Naive B cell (primary cell): ENCODE measurements at regions not wholly inside any gene's neighbourhood (a gene's known extent, or its start where the extent isn't known, plus 50 kb on each side); places are given as distances from the start of the nearest gene placed in this dataset.

Experiments
- ATAC-seq, 2 donors: fragments of 150-1000 bp; cut with Tn5 transposase; 2 replicates each; pipeline ENCODE4 v1.10.0; 2021; ENCODE audit warnings: low read depth in 2 of 2, mild to moderate bottlenecking in 2 of 2, moderate library complexity in 2 of 2
- DNase-seq: peaks from one replicate; pipeline ENCODE4 v3.0.0; 2022
- H3K27ac Mint-ChIP-seq, 6 donors: one replicate each; pipeline ENCODE4 v1.8.0; 2020 to 2022; ENCODE audit warnings: mild to moderate bottlenecking in 6 of 6, mixed read lengths in 6 of 6, moderate library complexity in 5 of 6, inconsistent platforms in 2 of 6
- H3K27me3 Mint-ChIP-seq, 3 donors: one replicate each; pipeline ENCODE4 v1.8.0; 2021 to 2022; ENCODE audit warnings: mixed read lengths in 3 of 3, mild to moderate bottlenecking in 1 of 3
- H3K36me3 Mint-ChIP-seq, 2 donors: one replicate each; pipeline ENCODE4 v1.8.0; 2020 to 2022; ENCODE audit warnings: mixed read lengths in 2 of 2, inconsistent platforms in 1 of 2, mild to moderate bottlenecking in 1 of 2
- H3K4me1 Mint-ChIP-seq, 3 donors: one replicate each; pipeline ENCODE4 v1.8.0; 2020 to 2022; ENCODE audit warnings: mixed read lengths in 3 of 3, inconsistent platforms in 1 of 3, mild to moderate bottlenecking in 1 of 3, moderate library complexity in 1 of 3
- H3K4me3 Mint-ChIP-seq, 8 donors: one replicate each; pipeline ENCODE4 v1.8.0; 2020 to 2022; ENCODE audit warnings: mild to moderate bottlenecking in 8 of 8, mixed read lengths in 8 of 8, moderate library complexity in 8 of 8, inconsistent platforms in 2 of 8
- H3K9me3 Mint-ChIP-seq, 7 donors: one replicate each; pipeline ENCODE4 v1.8.0; 2020 to 2022; ENCODE audit warnings: mixed read lengths in 7 of 7, mild to moderate bottlenecking in 5 of 7, inconsistent platforms in 2 of 7, moderate library complexity in 1 of 7

DNA sequence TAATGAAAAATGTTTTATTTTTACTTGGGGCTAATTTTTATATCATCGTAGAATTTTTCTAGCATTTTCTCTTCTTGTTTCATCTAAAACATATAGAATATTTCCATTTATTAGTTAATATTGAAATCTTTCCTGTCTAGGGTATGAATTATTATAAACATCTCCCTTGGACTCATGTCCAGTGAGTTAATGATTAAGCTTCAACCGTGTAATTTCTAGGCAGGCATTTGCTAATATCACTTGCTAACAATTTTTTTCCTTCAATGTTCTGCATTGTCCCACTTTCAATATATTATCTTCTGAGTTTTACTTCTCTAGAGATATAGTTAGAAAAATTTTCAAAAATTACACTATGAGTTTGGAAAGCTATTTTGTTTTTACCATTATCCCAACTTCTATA is 1371.6 kb upstream of the EPHA6 start:
- Mint-ChIP-seq H3K27ac (no peak overlapping the region), H3K4me3 (no peak overlapping the region), H3K36me3 (no peaks in the 10 kb centered on the region), H3K9me3 (no peaks in the 10 kb centered on the region), H3K27me3 (no peaks in the 10 kb centered on the region), H3K4me1 (no peaks in the 10 kb centered on the region)
- DNase-seq = no peak
- ATAC-seq = no peak

DNA sequence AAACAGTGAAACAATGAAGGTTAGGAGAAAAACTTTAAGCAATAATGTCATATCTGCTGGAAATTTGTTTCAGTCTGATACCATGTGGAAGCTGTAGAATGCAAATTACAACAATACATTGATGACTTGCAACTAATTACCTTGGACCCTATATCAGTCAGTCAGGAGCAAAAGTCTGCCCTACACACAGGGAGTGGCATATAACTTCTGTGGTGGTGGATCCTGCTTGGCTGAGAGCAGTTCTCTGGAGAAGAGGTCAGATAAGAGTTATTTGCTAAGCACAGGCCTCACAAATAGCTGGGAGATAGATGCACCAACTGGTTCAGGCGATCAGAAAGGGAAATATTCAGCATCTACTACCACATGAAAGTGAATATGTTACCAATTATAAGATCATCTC is 1364.6 kb upstream of the EPHA6 start:
- no peaks in the 10 kb centered on the region for H3K27me3 Mint-ChIP-seq
- no peak for DNase-seq

DNA sequence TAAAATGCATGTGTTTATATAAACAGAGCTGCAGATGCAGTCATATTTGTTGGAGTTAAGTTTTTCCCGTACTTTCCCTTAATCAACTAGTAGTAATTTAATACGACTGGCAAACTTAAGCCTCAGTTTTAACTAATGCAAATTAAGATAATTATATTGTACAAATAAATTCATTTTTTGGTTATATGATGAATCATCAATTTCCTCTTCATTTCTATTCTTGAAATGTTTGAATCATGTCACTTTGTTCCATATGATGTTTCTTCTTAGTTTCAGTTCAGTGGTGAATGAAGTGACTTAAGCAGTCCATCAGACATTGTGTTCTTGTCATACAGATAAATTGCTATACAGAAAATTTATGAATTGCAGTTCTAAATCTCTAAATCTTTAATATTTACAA is 1361.2 kb upstream of the EPHA6 start:
- no peaks in the 10 kb centered on the region for H3K27me3 Mint-ChIP-seq
- no peak overlapping the region for H3K4me3 Mint-ChIP-seq
- no peaks in the 10 kb centered on the region for H3K36me3 Mint-ChIP-seq
- no peak overlapping the region for H3K27ac Mint-ChIP-seq
- DNase-seq (no peak), ATAC-seq (no peak)
- H3K4me1 Mint-ChIP-seq = no peaks in the 10 kb centered on the region
- peaks cover 0 to 5% (median 0%) of the 10 kb centered on the region in 7 donors for H3K9me3 Mint-ChIP-seq

More for the DNA sequence above, 1364.6 kb upstream of the EPHA6 start:
- no peak overlapping the region for H3K27ac Mint-ChIP-seq
- no peaks in the 10 kb centered on the region for H3K36me3 Mint-ChIP-seq
- no peak overlapping the region for H3K4me3 Mint-ChIP-seq
- H3K4me1 Mint-ChIP-seq = no peaks in the 10 kb centered on the region
- ATAC-seq = no peak
- H3K9me3 Mint-ChIP-seq = peaks cover 0 to 3% (median 0%) of the 10 kb centered on the region in 7 donors

DNA sequence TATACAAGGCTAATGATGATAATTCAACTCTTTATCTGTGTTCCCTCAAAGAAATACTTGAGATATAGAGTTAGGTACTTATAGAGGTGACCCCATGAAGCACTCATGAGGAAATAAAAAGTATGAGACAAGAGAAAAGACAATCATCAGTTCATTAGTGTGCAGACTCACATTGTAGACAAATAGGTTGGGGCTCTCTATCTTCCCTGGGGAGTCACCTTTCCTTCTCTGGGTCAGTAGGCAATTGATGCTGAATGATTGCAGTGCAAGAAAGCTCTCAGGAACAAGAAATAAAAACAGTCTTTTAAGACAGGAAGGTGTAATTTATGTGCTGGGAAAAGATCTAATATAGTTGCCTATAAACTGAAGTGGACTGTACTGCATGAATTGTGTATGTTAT is 1357.6 kb upstream of the EPHA6 start:
- Mint-ChIP-seq H3K36me3 (no peaks in the 10 kb centered on the region), H3K27ac (no peak overlapping the region), H3K27me3 (no peaks in the 10 kb centered on the region), H3K4me1 (no peaks in the 10 kb centered on the region), H3K4me3 (no peak overlapping the region), H3K9me3 (peaks cover 0 to 7% (median 2%) of the 10 kb centered on the region in 7 donors)
- ATAC-seq (no peak), DNase-seq (no peak)

DNA sequence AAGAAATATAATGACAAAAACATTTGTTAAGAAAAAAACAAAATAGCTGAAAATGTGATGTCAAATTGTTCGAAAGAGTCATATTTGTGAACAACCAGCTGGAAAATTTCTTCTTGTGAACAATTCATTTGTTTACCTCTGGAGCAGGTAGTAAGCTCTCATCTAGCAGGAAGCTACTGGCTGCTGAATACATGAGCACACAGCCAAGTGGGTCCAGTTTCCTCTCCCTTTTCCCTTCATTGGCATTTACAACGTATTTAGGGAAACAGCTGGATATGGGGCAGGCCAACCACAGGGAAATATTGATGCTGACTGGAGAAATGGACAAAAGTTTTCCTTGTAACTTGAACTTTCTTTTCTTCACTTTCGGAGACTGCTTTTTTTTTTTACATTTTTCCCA is 1354.7 kb upstream of the EPHA6 start:
- Mint-ChIP-seq H3K27me3 (no peaks in the 10 kb centered on the region), H3K4me1 (no peaks in the 10 kb centered on the region), H3K9me3 (peaks cover 0 to 11% (median 7%) of the 10 kb centered on the region in 7 donors), H3K4me3 (no peak overlapping the region), H3K27ac (no peak overlapping the region), H3K36me3 (no peaks in the 10 kb centered on the region)
- no peak for DNase-seq
- no peak for ATAC-seq

DNA sequence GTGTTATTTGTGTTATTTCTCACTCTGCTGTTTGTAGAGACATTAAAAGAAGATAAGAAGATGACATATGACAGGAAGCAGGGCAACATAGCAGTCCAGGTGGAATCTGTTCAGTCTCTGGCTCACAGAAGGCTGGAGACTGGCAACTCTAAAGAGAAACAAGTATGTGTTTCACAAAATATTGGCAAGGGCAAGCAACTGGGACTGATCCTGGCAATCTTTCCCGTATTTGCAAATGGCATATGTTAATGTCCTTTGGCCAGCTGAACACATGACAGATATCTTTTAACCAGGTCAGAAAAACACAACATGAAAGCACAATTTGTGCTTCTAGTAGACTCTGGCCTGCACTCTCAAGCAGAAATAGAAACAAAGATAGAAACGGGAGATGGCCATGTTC is 1354.1 kb upstream of the EPHA6 start:
- peaks cover 0 to 11% (median 7%) of the 10 kb centered on the region in 7 donors for H3K9me3 Mint-ChIP-seq
- DNase-seq (no peak), ATAC-seq (no peak)
- no peaks in the 10 kb centered on the region for H3K4me1 Mint-ChIP-seq
- H3K27ac Mint-ChIP-seq = no peak overlapping the region
- H3K36me3 Mint-ChIP-seq = no peaks in the 10 kb centered on the region
- no peaks in the 10 kb centered on the region for H3K27me3 Mint-ChIP-seq
- no peak overlapping the region for H3K4me3 Mint-ChIP-seq

DNA sequence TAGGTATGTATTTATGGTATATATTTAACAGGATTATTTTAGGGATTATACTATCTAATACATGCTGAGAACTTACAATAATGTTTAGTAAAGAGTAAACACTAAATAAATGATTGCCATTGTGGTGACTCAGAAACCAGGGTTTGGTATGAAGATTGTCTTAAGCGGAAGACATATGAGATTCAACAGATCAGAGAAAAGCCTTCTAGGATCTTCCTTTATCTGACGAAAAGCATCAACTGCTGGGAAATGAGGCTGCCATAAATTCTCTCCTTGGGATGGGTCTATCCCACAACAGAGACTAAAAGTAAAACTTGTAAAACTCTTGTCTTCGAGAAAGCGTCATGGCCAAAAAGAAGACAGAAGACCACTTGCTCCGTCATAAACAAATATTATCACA is 1352.2 kb upstream of the EPHA6 start:
- Mint-ChIP-seq H3K27ac (no peak overlapping the region), H3K27me3 (no peaks in the 10 kb centered on the region), H3K4me1 (no peaks in the 10 kb centered on the region), H3K36me3 (no peaks in the 10 kb centered on the region), H3K4me3 (no peak overlapping the region), H3K9me3 (peaks cover 0 to 11% (median 7%) of the 10 kb centered on the region in 7 donors)
- no peak for DNase-seq
- ATAC-seq = no peak

DNA sequence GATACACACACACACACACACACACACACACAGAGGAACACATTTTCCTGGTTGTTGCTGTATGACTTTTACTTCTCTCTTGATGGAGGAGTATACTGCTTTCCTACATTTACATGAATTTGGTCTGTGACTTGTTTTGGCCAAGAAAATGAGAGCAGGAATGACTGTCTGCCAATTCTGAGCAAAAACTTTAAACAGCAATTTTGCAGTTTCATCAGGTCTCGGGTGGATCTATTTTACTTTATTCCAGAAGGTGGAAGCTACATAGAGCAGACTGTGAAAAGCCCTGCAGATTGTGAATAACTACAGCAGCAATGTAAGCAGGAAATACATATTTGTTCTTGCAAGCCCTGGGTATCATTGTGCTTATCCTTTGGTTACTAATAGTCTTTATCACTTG is 1350.0 kb upstream of the EPHA6 start:
- Mint-ChIP-seq H3K36me3 (no peaks in the 10 kb centered on the region), H3K27ac (no peak overlapping the region), H3K4me1 (no peaks in the 10 kb centered on the region), H3K27me3 (no peaks in the 10 kb centered on the region), H3K9me3 (peaks cover 3 to 21% (median 7%) of the 10 kb centered on the region in 7 donors), H3K4me3 (no peak overlapping the region)
- ATAC-seq (no peak), DNase-seq (no peak)

DNA sequence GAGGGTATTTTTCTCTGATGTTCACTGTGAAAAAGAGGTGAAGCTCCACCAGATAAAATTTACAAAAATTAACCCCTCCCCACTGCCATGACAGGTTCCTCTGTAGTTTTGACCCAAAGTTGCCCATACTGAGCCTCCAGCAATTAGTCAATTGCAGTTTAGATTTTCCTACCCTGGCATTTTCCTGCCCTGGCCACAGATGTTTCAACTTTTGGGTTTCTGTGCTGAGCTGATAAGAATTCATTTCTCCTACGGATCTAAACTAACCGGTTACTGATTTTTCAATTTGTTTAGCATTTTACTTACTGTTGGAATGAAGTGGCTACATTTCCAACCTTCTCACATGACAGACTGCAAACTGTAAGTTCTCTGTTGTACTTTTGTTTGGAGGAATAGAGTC is 1346.1 kb upstream of the EPHA6 start:
- DNase-seq (no peak), ATAC-seq (no peak)
- peaks cover under 1 to 17% (median 3%) of the 10 kb centered on the region in 7 donors for H3K9me3 Mint-ChIP-seq
- no peak overlapping the region for H3K4me3 Mint-ChIP-seq
- no peaks in the 10 kb centered on the region for H3K27me3 Mint-ChIP-seq
- no peak overlapping the region for H3K27ac Mint-ChIP-seq
- H3K4me1 Mint-ChIP-seq = no peaks in the 10 kb centered on the region
- H3K36me3 Mint-ChIP-seq = no peaks in the 10 kb centered on the region

DNA sequence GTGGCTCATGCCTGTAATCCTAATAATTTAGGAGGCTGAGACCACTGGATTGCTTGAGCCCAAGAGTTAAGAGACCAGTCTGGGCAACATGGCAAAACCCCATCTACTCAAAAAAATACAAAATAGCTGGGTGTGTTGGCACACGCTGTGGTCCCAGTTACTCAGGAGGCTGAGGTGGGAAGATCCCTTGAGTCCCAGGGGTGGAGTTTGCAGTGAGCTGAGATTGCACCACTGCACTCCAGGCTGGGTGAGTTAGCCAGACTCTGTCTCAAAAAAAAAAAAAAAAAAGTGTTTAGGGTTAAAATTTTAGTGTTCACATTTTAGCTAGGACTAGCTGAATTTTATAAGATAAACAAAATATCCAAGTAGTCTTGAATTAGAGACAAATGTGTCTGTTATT is 1340.1 kb upstream of the EPHA6 start:
- no peaks in the 10 kb centered on the region for H3K36me3 Mint-ChIP-seq
- no peaks in the 10 kb centered on the region for H3K4me1 Mint-ChIP-seq
- peaks cover 0 to 5% (median 0%) of the 10 kb centered on the region in 7 donors for H3K9me3 Mint-ChIP-seq
- no peak overlapping the region for H3K4me3 Mint-ChIP-seq
- H3K27ac Mint-ChIP-seq = no peak overlapping the region
- H3K27me3 Mint-ChIP-seq = no peaks in the 10 kb centered on the region
- no peak for ATAC-seq
- DNase-seq = no peak

DNA sequence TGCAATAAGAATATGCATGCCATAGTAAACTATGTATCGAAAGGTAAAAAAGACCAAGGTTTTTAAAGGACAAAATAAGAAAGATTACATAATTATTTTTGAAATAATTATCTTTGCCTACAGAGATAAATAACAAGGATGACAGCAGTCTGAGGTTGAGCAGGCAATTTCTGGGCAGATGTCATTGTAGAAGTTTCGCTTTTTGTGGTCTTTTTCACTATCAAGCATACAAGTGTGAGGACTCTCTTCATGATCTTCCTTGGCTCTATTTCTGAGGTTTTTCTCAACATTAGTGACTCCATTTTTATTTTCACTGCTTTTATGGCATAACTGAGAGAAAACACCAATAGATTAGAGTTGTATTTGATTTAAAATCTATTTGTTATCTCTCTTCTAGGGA is 1337.9 kb upstream of the EPHA6 start:
- no peak for ATAC-seq
- H3K9me3 Mint-ChIP-seq = peaks cover 0 to 3% (median 0%) of the 10 kb centered on the region in 7 donors
- no peaks in the 10 kb centered on the region for H3K27me3 Mint-ChIP-seq
- H3K36me3 Mint-ChIP-seq = no peaks in the 10 kb centered on the region
- no peak overlapping the region for H3K27ac Mint-ChIP-seq
- no peak for DNase-seq
- no peak overlapping the region for H3K4me3 Mint-ChIP-seq
- H3K4me1 Mint-ChIP-seq = no peaks in the 10 kb centered on the region

DNA sequence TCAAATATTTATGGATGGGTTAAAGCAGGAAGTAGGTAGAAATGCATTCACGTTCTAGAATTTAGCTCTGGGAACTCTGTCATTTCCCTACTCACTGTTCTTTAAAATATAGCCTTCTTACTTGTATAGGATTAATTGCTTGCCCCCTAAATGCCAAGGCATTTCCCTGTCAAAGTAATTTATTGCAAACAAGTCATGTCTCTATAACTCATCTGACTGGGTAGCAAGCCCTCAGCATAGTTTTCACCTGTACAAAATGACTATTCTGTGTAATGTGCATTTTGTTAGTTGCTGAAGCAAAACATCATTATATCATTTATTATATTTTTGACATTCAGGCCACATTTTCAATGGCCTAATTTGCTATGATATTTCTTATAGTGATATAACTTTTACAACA is 1308.2 kb upstream of the EPHA6 start:
- no peak for DNase-seq
- H3K9me3 Mint-ChIP-seq = peaks cover 0 to 4% (median 0%) of the 10 kb centered on the region in 7 donors

DNA sequence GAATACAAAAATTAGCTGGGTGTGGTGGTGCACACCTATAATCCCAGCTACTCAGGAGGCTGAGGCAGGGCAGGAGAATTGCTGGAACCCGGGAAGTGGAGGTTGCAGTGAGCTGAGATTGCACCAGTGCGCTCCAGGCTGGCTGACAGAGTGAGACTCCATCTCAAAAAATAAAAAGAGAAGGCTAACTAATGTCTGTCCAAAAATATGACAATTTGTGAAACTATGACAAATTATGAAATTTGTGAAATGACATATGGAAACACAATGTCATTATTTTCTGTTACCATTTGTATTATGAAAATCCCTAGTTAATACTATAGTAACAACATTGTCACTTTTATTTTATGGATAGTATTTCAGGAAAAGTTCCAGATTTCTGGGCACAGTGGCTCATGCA is 1306.3 kb upstream of the EPHA6 start:
- Mint-ChIP-seq H3K4me1 (no peaks in the 10 kb centered on the region), H3K27me3 (no peaks in the 10 kb centered on the region), H3K4me3 (no peak overlapping the region), H3K36me3 (no peaks in the 10 kb centered on the region), H3K27ac (no peak overlapping the region), H3K9me3 (peaks cover 0 to 4% (median 0%) of the 10 kb centered on the region in 7 donors)
- ATAC-seq = no peak
- no peak for DNase-seq

More for the DNA sequence above, 1308.2 kb upstream of the EPHA6 start:
- Mint-ChIP-seq H3K36me3 (no peaks in the 10 kb centered on the region), H3K27me3 (no peaks in the 10 kb centered on the region), H3K27ac (no peak overlapping the region), H3K4me3 (no peak overlapping the region), H3K4me1 (no peaks in the 10 kb centered on the region)
- ATAC-seq = no peak

DNA sequence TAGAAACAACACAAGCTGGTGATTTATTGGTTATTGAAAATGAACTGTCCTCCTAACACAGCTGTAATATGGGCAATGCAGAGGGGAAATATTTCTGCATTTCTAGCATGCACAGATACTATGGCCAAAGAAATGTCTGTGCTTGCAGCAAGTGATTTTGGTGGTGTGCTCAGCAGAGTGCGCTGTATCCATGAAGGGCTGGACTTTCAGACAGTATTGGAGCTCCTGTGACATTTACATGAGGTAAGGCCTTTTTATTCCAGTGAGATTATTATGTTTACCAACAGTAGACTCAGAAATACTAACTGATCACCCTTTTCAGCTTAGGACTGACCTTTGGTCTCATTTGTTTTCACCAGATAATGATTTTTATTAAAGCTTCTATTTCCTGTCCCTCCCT is 1302.6 kb upstream of the EPHA6 start:
- no peak overlapping the region for H3K4me3 Mint-ChIP-seq
- DNase-seq (no peak), ATAC-seq (no peak)
- H3K9me3 Mint-ChIP-seq = peaks cover 0 to 2% (median 1%) of the 10 kb centered on the region in 7 donors
- no peaks in the 10 kb centered on the region for H3K36me3 Mint-ChIP-seq
- no peaks in the 10 kb centered on the region for H3K27me3 Mint-ChIP-seq
- H3K4me1 Mint-ChIP-seq = no peaks in the 10 kb centered on the region
- H3K27ac Mint-ChIP-seq = no peak overlapping the region

DNA sequence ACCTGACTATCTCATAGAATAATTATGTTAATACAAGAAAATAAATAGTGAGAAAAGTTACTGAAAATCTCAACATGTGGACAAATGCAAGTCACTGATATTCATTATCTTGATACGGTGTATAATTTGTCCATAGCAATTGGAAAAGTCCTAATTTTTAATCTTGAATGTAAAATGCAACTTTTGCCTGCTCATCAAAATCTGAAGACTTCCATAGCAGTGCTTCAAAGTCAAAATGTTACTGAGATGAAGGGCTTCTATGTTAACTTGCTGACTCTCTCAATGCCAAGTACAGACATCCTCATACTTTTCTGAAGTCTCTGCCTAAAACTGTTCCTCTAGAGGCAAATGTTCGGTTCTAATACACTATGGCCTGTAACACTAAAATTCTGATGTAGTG is 1300.1 kb upstream of the EPHA6 start:
- H3K4me3 Mint-ChIP-seq = no peak overlapping the region
- ATAC-seq (no peak), DNase-seq (no peak)
- H3K4me1 Mint-ChIP-seq = no peaks in the 10 kb centered on the region
- H3K27ac Mint-ChIP-seq = no peak overlapping the region
- H3K9me3 Mint-ChIP-seq = peaks cover 0 to 4% (median 0%) of the 10 kb centered on the region in 7 donors
- no peaks in the 10 kb centered on the region for H3K36me3 Mint-ChIP-seq
- H3K27me3 Mint-ChIP-seq = no peaks in the 10 kb centered on the region
